ENCODE measurements at regions not wholly inside any gene's neighbourhood (a gene's known extent, or its start where the extent isn't known, plus 50 kb on each side); places are given as distances from the start of the nearest gene placed in this dataset.

- TF ChIP-seq ZNF710 (CRISPR knock-in tag; IDR thresholded peaks at IDR 0.05; ENCODE audit: borderline replicate concordance), result 0 out of 2 replicates have a peak, but pooled peaks have one; percentile 22
- TF ChIP-seq SRY (CRISPR knock-in tag; IDR thresholded peaks at IDR 0.05), result no peak
- no peak for TF ChIP-seq TP53 (CRISPR knock-in tag; conservative IDR thresholded peaks at IDR 0.05)
- TF ChIP-seq GPN1 (CRISPR knock-in tag; IDR thresholded peaks at IDR 0.05; ENCODE audit: borderline replicate concordance), result no peak
- TF ChIP-seq PITX1 (CRISPR knock-in tag; IDR thresholded peaks at IDR 0.05), result no peak
- no peak for TF ChIP-seq ZNF703 (CRISPR knock-in tag; IDR thresholded peaks at IDR 0.05; ENCODE audit: borderline replicate concordance)
- TF ChIP-seq ZMYM4 (CRISPR knock-in tag; IDR thresholded peaks at IDR 0.05), result peak; percentile 50; the same call in 1 of the 2 replicates
- TF ChIP-seq HMG20A (CRISPR knock-in tag; IDR thresholded peaks at IDR 0.05; ENCODE audit: borderline replicate concordance), result peak; percentile 21; the same call in 1 of the 2 replicates
- TF ChIP-seq ZNF556 (CRISPR knock-in tag; IDR thresholded peaks at IDR 0.05; ENCODE audit: borderline replicate concordance), result no peak
- no peak for TF ChIP-seq ZNF281 (CRISPR knock-in tag; IDR thresholded peaks at IDR 0.05; ENCODE audit: borderline replicate concordance)
- no peak for TF ChIP-seq CAMTA2 (CRISPR knock-in tag; IDR thresholded peaks at IDR 0.05; ENCODE audit: borderline replicate concordance)
- no peak for TF ChIP-seq LRRFIP1 (CRISPR knock-in tag; conservative IDR thresholded peaks at IDR 0.05)
- TF ChIP-seq FOSL2 (CRISPR knock-in tag; IDR thresholded peaks at IDR 0.05), result peak; percentile 69
- TF ChIP-seq ZNF513 (CRISPR knock-in tag; conservative IDR thresholded peaks at IDR 0.05), result no peak
These were observed 203.4 kb upstream of the AGR3 start (continued) for GRCh38 chr7:17085186-17085585.

All from HepG2 (cell line).